Epithelial cell of prostate (primary cell): ENCODE measurements at regions not wholly inside any gene's neighbourhood (a gene's known extent, or its start where the extent isn't known, plus 50 kb on each side); places are given as distances from the start of the nearest gene placed in this dataset.
"Not testable (repeated sequence)": the region's sequence is repeated elsewhere in the genome, so short reads cannot be mapped to it uniquely, and the experiment has no call there.

ENCODE experiments used
- DNase-seq: peaks from one replicate; pipeline ENCODE4 v3.0.0-alpha.2; 2011; ENCODE audit warnings: low read depth, low spot score
- H3K27ac ChIP-seq: fragments of 450-650 bp; 2 replicates; pipeline ENCODE4 v1.5.1; 2017; ENCODE audit warnings: mild to moderate bottlenecking

DNA sequence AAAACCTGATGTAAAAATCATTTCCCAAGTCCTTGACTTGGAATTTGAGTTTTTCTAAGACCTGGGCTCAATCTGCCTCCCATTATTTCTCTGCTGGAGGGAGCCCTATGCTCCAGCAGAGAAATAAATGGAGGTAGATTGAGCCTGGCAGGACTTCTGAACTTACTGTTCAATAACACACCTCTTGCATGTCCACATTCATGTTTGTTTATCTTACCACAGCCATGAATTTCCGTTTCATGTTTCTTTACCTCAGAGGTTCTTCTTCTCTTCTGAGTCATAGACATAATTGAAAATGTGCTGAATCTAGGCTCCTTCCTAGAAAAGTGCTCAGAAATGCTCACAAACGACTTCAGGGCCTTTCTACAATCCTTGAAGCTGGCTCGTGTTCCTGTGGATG, 170.8 kb downstream of the PMAIP1 start:
- no peak for DNase-seq

DNA sequence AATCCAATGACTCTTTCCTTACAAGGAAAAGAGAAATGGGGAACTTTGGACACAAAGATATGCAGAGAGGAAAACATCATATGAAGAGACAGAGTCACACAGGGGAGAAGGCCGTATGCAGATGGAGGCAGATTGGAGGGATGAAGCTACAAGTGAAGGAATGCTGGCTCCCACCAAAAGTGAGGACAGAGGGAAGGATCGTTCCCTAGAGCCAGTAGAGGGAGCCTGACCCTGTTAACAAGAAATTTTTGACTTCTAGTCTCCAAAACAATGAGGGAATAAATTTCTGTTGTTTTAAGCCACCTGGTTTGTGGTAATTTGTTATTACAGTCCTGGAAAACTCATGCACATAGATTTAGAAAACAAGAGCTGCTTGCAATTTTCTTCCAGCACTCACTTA, 169.3 kb downstream of the PMAIP1 start:
- DNase-seq: no peak
- no peak overlapping the region for H3K27ac ChIP-seq

More for the DNA sequence above, 170.8 kb downstream of the PMAIP1 start:
- no peak overlapping the region for H3K27ac ChIP-seq

DNA sequence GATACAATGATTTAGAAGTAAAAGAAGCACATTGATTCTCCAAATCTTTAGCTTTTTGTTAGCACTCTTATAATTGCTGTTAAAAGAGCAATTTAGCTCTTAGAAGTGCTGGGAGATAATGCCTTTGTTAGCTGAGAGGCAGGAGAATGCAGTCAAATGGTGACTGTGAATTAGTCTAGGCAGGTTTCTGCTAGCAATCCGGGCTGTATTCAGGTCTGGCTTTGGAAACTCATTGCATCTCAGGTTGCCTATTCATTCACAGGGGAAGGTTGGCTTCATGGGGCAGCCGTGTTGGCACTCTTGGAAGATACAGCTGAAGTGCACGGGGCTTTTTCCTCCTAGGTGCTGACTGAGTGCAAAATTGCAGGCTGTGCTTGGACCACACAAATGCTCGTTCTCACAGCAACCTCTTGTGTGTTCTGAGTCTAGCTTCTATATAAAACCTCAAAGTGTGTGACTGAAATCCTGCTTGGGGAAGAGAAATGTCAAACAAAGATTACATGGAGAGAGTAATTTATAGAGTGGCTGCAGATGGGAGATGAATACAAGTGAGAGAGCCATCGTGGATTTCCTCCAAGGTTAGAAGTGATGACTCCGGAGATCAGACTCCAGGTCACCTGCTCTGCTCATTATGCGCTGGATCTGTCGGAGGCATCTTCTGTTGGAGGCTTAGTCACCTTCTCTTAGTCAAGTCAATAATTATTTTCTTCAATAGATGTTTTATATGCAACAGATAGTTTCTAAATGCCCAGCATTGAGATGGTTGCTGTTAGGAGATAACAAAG, 167.8 kb downstream of the PMAIP1 start:
- DNase-seq: no peak
- H3K27ac ChIP-seq: no peak overlapping the region

DNA sequence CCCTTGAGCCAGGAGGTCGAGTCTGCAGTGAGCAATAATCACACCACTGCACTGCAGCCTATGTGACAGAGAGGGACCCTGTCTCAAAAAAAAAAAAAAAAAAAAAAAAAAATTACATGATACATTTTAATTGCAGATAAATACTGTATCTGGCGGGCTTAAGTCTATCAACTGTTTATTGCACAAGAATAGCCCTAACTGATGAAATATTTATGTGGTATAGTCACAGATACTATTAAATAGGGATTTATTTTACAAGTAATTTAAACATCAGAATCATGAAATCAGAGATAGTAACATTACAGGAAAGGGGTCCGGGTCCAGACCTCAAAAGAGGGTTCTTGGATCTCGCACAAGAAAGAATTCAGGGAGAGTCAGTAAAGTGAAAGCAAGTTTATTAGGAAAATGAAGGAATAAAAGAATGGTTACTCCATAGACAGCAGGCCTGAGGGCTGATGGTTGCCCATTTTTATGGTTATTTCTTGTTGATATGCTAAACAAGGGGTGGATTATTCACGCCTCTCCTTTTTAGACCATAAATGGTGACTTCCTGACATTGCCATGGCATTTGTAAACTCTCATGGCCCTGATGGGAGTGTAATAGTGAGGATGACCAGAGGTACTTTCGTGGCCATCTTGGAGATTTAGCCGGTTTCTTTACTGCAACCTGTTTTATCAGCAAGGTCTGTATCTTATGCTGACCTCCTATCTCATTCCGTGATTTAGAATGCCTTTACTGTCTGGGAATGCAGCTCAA, 166.6 kb downstream of the PMAIP1 start:
- no peak overlapping the region for H3K27ac ChIP-seq
- DNase-seq: no peak

DNA sequence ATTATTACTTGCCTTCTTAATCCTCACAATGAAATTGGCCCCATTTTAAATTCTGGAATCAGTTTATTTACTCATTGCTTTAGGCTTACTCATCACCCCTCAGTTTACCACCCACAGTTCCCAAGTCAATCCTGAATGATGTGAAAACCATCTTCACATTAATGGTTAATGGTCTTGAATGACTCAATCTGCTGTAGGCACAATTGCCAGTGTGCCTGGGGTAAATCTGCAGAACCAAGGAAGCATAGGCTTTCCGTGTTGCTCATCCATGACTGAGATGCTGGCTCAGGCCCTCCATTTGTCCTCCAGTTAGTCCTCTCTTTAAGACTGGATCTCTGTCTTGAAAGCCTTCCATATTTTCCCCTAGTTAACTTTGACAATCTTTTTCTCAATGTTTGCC, 164.5 kb downstream of the PMAIP1 start:
- peak overlapping the region; percentile 29 for H3K27ac ChIP-seq
- peak; percentile 50 for DNase-seq

DNA sequence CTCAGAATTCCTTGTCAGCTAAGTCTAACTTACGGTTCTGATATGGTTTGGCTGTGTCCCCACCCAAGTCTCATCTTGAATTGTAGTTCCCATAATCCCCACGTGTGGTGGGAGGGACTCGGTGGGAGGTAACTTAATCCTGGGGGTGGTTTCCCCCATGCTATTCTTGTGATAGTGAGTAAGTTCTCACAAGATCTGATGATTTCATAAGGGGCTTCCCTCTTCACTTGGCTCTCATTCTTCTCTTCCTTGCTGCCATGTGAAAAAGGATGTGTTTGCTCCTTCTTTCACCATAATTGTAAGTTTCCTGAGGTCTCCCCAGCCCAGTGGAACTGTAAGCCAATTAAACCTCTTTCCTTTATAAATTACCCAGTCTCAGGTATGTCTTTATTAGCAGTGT, 163.0 kb downstream of the PMAIP1 start:
- not testable (repeated sequence) for H3K27ac ChIP-seq, DNase-seq

DNA sequence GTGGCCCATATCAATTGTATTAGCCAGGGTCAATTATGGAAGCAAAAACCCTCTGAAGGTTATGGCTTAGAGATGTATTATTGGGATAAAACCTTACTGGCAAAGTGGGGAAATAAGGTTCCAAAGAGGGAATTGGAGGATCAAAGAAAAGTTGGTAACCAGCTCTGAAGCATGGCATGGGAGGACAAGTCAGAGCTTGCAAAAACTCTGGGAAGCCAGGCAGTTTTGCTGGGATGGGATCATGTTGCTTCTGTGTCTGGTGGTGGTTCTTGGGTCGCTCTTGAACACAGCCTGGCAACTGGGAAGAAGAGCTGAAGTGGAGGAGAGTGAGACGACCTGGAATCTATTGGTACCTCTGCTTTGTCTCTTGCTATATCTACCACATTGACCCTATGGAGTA, 162.6 kb downstream of the PMAIP1 start:
- H3K27ac ChIP-seq: no peak overlapping the region
- DNase-seq: no peak

DNA sequence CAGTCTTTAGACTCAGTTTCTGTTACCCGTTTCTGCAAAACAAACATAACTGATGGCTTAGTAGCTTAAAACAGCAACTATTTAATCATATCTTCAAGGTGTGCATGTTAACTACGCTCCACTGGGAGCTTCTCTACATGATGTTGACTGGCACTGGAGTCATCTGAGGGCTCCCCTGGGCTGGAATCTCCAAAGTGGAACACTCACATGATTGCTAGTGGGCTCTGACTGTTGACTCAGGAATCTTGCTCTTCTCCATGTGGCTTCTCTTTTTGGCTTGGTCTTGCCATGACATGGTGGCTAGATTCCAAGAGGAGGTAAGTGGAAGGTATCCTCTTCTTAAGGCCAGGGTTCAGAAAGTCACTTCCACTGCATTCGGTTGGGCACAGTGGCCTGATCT, 160.8 kb downstream of the PMAIP1 start:
- DNase-seq: no peak

DNA sequence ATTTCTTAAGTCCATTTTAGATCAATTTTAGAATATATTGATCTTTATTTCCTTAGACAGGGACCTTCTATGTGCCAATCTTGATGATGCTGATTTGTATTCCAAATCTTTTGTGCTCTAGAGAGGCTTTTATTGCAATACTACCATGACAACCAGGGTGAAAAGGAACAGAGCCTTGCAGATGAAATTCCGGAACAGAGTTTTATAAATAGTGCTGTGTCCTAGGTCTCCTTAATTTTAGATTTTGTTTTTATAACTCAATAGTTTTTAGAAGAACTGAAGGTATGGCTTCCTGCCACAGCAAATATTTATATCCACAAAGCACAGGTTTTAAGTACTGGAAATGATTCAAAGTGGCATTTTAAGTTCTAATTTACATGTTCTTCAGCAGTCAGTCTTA, 160.2 kb downstream of the PMAIP1 start:
- no peak for DNase-seq
- H3K27ac ChIP-seq: no peak overlapping the region

More for the DNA sequence above, 160.8 kb downstream of the PMAIP1 start:
- H3K27ac ChIP-seq: no peak overlapping the region

DNA sequence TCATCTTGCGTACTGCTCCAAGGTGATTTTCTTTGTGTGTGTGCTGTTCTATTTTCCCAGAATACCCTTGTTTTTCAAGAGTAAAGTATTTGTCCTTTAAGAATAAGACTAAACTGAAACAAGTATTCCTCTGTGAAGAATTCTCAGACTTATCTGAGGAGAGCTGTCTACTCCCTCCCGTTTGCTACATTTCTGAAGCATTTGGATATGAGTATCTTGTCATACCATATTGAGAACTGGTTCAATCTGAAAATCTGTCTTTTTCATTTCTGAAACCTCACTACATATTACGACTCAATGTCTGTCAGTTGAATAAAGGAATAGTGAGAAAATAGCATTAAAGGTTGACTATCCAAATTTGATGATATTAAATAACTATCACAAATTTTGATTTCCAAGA, 159.4 kb downstream of the PMAIP1 start:
- DNase-seq: no peak

DNA sequence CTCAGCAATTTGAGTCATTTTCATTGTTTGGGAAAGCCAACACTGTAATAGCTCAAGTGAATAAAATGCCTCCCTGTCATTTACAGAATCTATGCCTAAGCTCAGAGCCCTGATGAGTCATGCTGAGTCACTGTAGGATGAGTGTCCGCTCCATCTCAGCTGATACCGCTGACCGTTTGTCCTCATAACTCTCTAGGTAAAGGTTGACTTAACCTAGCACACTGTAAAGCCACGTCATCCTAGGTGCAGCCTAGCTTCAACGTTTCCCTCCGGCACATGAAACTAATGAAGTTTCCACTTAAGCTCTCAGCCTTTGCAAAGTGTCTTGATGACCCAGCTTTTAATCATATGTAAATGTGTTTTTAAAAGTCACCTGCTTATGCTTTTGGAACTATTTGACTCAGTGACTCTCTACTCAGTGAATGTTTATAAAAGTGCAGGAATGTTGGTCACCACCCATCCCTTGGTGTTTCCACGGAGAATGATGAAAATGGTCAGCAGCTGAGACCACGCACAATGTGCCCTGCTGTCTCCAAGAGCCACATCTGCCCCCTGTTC, 154.0 kb downstream of the PMAIP1 start:
- peak overlapping the region; percentile 83 for H3K27ac ChIP-seq
- peak; percentile 99 for DNase-seq

More for the DNA sequence above, 159.4 kb downstream of the PMAIP1 start:
- H3K27ac ChIP-seq: no peak overlapping the region

DNA sequence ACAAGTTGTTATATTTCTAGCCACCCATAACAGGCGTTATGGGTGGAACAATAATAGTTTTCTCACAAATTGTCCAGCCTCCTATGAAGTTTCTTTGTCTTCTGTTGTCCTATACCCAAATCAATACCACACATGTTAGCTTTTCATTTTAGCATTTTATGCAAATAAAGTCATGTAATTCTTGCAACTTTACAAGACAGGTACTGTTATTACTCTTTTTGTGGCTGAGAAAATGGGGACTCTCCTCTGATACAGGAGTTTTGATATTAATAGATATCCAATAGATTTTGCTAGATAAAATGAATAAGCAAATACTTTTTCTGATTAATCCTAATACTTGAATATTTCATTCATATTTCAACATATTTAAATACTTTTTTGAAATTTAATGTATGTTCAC, 151.0 kb downstream of the PMAIP1 start:
- DNase-seq: no peak
- no peak overlapping the region for H3K27ac ChIP-seq

DNA sequence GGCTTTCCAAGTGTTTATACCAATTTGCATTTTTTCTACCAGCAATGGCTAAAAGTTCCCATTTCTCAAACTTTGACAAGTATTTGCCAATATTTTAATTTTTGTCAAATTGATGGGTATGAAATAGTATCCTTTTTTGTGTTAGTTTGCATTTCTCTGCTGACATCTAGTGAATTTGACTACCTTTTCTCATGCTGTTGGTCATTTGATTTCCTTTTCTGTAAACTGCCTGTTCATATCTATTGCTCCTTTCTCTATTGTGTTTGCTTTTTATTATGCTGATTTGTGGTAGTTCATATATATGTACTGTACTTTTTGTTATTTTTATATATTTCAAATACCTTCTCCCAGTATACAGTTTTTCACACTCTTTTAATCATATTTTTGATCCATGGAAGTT, 149.4 kb downstream of the PMAIP1 start:
- no peak for DNase-seq
- no peak overlapping the region for H3K27ac ChIP-seq

DNA sequence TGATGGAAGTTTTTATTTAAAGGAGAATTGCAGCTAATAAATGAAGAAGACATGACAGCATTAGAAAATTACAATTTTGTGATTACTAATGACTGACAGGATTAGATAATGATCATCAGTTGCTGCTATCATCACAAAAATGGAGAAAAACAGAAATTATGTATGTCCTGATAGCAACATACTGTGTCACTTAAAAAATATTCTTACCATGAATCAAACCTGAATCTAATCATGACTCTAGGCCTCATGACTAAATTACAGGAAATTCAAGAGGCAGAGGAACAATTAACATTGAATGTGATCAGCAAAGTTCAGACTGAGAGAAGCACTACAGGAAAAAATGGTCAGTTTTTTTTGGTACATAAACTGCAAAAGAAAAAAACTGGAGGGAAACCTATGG, 147.8 kb downstream of the PMAIP1 start:
- no peak for DNase-seq
- peak overlapping the region; percentile 60 for H3K27ac ChIP-seq

DNA sequence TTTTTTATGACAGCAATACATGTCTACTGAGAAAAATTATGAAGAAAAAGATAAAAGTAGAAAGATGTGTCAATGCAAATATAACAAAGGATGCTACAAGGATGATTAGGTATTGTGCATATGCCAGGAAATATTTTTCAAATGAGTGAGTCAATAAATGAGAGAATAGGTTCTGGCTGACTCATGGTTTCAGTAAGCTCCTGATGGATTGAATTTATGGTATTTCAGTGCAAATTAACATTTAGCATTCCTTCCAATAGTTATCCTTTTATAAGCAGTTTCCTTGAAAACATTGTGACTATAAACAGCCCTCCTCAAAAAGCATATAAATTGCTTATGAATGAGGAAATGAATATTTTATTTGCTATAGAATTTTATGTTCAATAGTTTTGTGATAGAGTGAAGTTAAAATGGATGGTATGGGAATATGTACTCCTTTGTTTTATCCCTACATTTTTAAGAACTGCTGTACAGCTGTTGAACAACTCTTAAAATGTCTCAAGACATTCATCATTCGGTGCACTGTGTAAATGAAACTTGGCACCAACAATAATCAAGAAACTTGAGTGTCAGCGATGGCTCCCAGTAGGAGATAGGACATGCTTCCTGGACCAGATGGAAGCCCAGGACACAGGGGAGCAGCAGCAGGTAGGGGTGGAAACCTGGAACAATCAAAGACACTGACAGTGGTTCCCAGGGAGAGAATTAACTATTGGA, 144.7 kb downstream of the PMAIP1 start:
- peak; percentile 40 for DNase-seq
- H3K27ac ChIP-seq: peak overlapping the region; percentile 75

DNA sequence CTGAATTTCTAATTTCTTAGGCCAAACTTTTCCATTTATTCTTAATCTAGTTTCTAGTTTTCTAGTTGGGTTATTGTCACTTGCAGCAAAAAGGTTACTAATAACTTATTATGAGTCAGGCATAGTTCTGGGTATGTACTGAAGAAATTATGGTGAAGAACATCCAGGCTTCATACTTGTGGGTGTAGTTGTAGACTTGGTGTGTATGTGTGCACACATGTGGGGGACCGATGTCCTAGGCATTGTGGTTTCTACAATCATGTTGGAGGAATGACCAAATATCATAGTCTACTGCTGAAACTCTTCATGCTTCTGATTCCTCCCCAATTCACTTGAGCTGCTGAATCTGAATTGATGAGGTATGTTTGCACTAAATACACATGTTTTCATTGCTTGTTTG, 141.2 kb downstream of the PMAIP1 start:
- no peak overlapping the region for H3K27ac ChIP-seq
- DNase-seq: no peak

DNA sequence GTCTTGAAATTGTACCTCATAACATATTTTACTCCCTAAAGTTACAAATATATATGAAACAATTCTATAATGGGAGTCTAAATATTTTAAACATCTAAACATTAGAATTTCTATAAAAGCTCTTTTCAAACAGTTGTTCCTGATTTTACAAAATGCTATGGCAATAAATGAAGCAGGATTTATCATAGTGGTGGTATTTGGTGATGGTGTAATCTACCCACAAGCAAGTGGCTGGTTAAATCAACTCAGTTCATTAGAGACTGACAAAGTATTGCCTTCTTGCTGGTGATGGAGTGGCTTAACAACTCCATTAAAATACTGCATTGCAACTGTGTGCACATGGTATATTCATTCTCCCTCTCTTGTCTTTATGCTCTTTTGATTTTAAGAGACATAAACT, 138.9 kb downstream of the PMAIP1 start:
- no peak overlapping the region for H3K27ac ChIP-seq
- no peak for DNase-seq

DNA sequence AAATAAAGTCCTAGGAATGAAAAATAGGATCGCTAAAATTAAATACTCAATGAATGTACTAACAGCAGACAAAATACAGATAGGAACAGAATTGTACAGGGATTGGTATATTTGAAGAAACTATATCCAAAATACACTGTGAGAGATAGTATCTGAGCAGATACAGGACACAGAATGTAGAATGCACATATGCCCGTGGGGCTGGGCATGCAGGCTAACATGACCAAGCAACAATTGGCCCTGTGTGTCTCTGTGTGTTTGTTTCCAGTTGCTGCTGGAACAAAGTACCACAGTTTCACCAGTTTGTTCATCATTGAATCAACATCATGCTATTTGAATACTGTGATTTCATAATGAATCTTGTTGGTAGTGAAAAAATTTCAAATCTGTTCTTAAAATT, 127.6 kb downstream of the PMAIP1 start:
- peak overlapping the region; percentile 73 for H3K27ac ChIP-seq
- peak; percentile 24 for DNase-seq

DNA sequence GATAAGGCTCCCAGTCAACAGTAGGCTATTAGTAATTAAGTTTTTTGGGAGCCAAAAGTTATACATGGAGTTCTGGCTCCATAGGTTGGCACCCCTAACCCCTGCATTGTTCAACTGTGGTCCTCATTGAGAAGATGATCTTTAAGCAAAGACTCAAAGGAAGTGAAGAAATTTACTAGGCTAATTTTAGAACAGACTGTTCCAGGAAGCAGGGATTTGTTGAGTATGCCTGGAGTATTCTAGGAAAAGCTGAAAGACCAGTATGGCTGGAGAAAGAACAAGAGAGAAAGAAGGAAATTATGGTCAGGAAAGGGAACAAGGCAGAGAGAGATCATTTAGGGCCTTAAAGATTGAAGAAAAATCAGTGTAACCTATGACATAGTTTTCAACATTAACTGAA, 125.1 kb downstream of the PMAIP1 start:
- no peak overlapping the region for H3K27ac ChIP-seq

DNA sequence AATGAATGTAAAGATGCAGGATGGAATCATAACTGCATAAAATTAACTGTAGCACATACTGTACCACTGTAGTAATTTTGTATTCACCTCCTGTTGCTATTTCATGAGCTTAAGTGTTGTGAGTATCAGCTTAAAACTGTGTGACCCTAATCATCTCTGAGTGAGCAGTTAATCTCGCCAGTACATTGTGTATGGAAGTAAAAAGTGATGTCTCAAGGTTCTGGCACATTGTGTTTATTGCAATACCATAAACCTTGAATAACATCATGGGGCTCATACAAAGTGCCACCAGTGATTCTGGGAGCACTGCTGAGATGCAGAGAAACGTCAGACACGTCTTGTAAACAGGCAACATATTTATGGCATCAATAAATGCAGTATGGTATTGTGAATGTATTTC, 124.5 kb downstream of the PMAIP1 start:
- no peak for DNase-seq
- H3K27ac ChIP-seq: no peak overlapping the region

More for the DNA sequence above, 125.1 kb downstream of the PMAIP1 start:
- DNase-seq: no peak
